ENCODE measurements at regions not wholly inside any gene's neighbourhood (a gene's known extent, or its start where the extent isn't known, plus 50 kb on each side); places are given as distances from the start of the nearest gene placed in this dataset.

- TF ChIP-seq POLR2A (IDR thresholded peaks at IDR 0.05; ENCODE audit: low read length) = no peak
- TF ChIP-seq GATA1 (IDR thresholded peaks at IDR 0.05; ENCODE audit: low read depth, low read length) = no peak
Measured at GRCh38 chr5:117881426-117882230, 1106.7 kb downstream of the DTWD2 start.
